Prostate gland (tissue), 2 donors: ENCODE measurements at regions not wholly inside any gene's neighbourhood (a gene's known extent, or its start where the extent isn't known, plus 50 kb on each side); places are given as distances from the start of the nearest gene placed in this dataset.

Source experiments
- POLR2A ChIP-seq: fragments of 450-650 bp; IDR thresholded peaks from one replicate; pipeline ENCODE4 v1.6.1; 2016; ENCODE audit warnings: antibody characterized with exemption, mild to moderate bottlenecking
- POLR2AphosphoS5 ChIP-seq: sonication (generic); formaldehyde crosslinking; IDR thresholded peaks from one replicate; pipeline ENCODE4 v1.6.1; 2017; ENCODE audit warnings: antibody characterized with exemption
- TF ChIP-seq, protein P1 (sequence below), 4 experiments: fragments of 200-600 bp in 2 of 4; fragments of 450-650 bp in 2 of 4; sonication (generic) in 2 of 4; IDR thresholded peaks; 1 replicate in 3 of 4; 2 replicates in 1 of 4; pipeline ENCODE4 v1.5.1; 2016 to 2019; ENCODE audit warnings: antibody characterized with exemption in 4 of 4, mild to moderate bottlenecking in 2 of 4, moderate library complexity in 2 of 4

DNA sequence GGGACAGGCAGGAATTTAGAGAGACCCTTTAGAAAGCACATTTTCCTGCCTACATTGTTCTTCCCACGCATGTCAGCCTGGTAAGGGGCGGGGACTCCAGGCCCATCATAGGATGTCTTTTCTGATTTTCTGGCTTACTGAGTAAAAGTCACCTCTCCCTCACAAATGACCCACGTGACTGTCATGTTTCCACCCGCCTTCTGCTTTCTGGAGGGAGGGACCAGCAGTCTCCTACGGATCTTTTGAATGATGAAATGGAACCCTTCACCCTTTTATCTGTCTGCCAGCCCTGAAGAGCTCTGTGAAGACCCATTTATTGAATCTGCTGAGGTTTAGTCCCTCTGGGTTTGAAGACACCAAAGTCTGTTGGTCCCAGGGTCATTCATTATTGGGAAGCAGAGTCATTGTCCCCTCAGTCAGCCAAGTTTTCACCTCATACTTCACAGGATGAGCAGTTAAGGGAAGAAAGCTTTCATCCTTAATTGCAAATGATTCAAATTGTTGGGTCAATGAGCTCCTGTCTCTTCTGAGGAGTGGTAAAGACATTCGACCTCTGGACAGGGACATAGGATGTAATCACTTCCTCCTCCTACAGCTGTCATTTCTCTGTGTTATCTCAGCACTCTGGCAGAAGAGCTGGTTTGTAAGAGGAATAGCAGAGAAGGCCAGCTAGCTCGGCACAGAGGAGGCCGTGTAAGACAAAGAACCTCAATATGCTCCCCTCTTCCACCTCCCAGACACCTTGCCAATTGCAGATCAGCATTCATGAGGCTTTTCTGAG lies 446.1 kb downstream of the HS3ST3B1 start:
- TF ChIP-seq POLR2A (no peak), POLR2AphosphoS5 (no peak)
- TF ChIP-seq, protein P1, sequence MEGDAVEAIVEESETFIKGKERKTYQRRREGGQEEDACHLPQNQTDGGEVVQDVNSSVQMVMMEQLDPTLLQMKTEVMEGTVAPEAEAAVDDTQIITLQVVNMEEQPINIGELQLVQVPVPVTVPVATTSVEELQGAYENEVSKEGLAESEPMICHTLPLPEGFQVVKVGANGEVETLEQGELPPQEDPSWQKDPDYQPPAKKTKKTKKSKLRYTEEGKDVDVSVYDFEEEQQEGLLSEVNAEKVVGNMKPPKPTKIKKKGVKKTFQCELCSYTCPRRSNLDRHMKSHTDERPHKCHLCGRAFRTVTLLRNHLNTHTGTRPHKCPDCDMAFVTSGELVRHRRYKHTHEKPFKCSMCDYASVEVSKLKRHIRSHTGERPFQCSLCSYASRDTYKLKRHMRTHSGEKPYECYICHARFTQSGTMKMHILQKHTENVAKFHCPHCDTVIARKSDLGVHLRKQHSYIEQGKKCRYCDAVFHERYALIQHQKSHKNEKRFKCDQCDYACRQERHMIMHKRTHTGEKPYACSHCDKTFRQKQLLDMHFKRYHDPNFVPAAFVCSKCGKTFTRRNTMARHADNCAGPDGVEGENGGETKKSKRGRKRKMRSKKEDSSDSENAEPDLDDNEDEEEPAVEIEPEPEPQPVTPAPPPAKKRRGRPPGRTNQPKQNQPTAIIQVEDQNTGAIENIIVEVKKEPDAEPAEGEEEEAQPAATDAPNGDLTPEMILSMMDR (IDR thresholded peaks at IDR 0.05) = no peak
